ENCODE measurements at regions not wholly inside any gene's neighbourhood (a gene's known extent, or its start where the extent isn't known, plus 50 kb on each side); places are given as distances from the start of the nearest gene placed in this dataset.

- DNase-seq (ENCODE audit: low spot score) = no peak
These were observed 429.6 kb downstream of the RFC3 start for GRCh38 chr13:34247596-34247995.

GRCh38 chr13:34249546-34250039 is 431.6 kb downstream of the RFC3 start:
- DNase-seq (ENCODE audit: low spot score) = no peak

GRCh38 chr13:34250151-34250670 is 432.3 kb downstream of the RFC3 start:
- no peak for DNase-seq (ENCODE audit: low spot score)

- DNase-seq (ENCODE audit: low spot score) = no peak
These were observed 436.4 kb downstream of the RFC3 start for GRCh38 chr13:34254366-34254765.

GRCh38 chr13:34255711-34256110 is 437.8 kb downstream of the RFC3 start:
- DNase-seq (ENCODE audit: low spot score) = no peak

GRCh38 chr13:34256236-34256635 is 438.3 kb downstream of the RFC3 start:
- no peak for DNase-seq (ENCODE audit: low spot score)

GRCh38 chr13:34257966-34258365 is 440.0 kb downstream of the RFC3 start:
- no peak for DNase-seq (ENCODE audit: low spot score)

GRCh38 chr13:34258646-34259386 is 440.9 kb downstream of the RFC3 start:
- no peak for DNase-seq (ENCODE audit: low spot score)

- no peak for DNase-seq (ENCODE audit: low spot score)
These were observed 445.7 kb downstream of the RFC3 start for GRCh38 chr13:34263681-34264080.

- no peak for DNase-seq (ENCODE audit: low spot score)
These were observed 447.2 kb downstream of the RFC3 start for GRCh38 chr13:34265046-34265679.

- DNase-seq (ENCODE audit: low spot score) = no peak
These were observed 458.8 kb downstream of the RFC3 start for GRCh38 chr13:34276764-34277163.

- DNase-seq (ENCODE audit: low spot score) = no peak
These were observed 460.0 kb downstream of the RFC3 start for GRCh38 chr13:34277936-34278335.

- DNase-seq (ENCODE audit: low spot score) = no peak
These were observed 460.8 kb downstream of the RFC3 start for GRCh38 chr13:34278780-34279179.

- no peak for DNase-seq (ENCODE audit: low spot score)
These were observed 472.7 kb downstream of the RFC3 start for GRCh38 chr13:34290661-34291060.

- no peak for DNase-seq (ENCODE audit: low spot score)
These were observed 476.7 kb downstream of the RFC3 start for GRCh38 chr13:34294483-34295129.

- no peak for DNase-seq (ENCODE audit: low spot score)
These were observed 482.6 kb downstream of the RFC3 start for GRCh38 chr13:34300559-34300958.

- no peak for DNase-seq (ENCODE audit: low spot score)
These were observed 484.6 kb downstream of the RFC3 start for GRCh38 chr13:34302596-34302995.

- DNase-seq (ENCODE audit: low spot score) = no peak
These were observed 485.4 kb downstream of the RFC3 start for GRCh38 chr13:34303346-34303745.

- no peak for DNase-seq (ENCODE audit: low spot score)
These were observed 489.7 kb downstream of the RFC3 start for GRCh38 chr13:34307607-34308006.

GRCh38 chr13:34308725-34309124 is 490.8 kb downstream of the RFC3 start:
- DNase-seq (ENCODE audit: low spot score) = no peak

GRCh38 chr13:34310539-34310938 is 492.6 kb downstream of the RFC3 start:
- DNase-seq (ENCODE audit: low spot score) = no peak

- DNase-seq (ENCODE audit: low spot score) = no peak
These were observed 493.3 kb downstream of the RFC3 start for GRCh38 chr13:34311251-34311650.

- DNase-seq (ENCODE audit: low spot score) = no peak
These were observed 494.6 kb downstream of the RFC3 start for GRCh38 chr13:34312578-34312977.
